ENCODE measurements at regions not wholly inside any gene's neighbourhood (a gene's known extent, or its start where the extent isn't known, plus 50 kb on each side); places are given as distances from the start of the nearest gene placed in this dataset.

GRCh38 chr2:235330775-235331451 lies 162.9 kb upstream of the AGAP1 start (continued):
- TF ChIP-seq ZBTB48 (tag by site-specific recombination; IDR thresholded peaks at IDR 0.05) (no peak), HOXC10 (CRISPR knock-in tag; IDR thresholded peaks at IDR 0.05) (no peak), ZNF114 (tag by site-specific recombination; IDR thresholded peaks at IDR 0.05) (no peak), ZNF148 (tag by site-specific recombination; IDR thresholded peaks at IDR 0.05; ENCODE audit: borderline replicate concordance) (no peak), ZNF561 (tag by site-specific recombination; IDR thresholded peaks at IDR 0.05; ENCODE audit: borderline replicate concordance) (no peak), ZNF211 (tag by site-specific recombination; IDR thresholded peaks at IDR 0.05; ENCODE audit: low read depth) (no peak), ZNF169 (tag by site-specific recombination; IDR thresholded peaks at IDR 0.05) (no peak), ZNF768 (tag by site-specific recombination; IDR thresholded peaks at IDR 0.05) (no peak), ZNF184 (tag by site-specific recombination; IDR thresholded peaks at IDR 0.05) (0 out of 2 replicates have a peak, but pooled peaks have one; percentile 47), KLF10 (tag by site-specific recombination; IDR thresholded peaks at IDR 0.05) (no peak), ZNF112 (tag by site-specific recombination; IDR thresholded peaks at IDR 0.05) (no peak), ZNF423 (tag by site-specific recombination; IDR thresholded peaks at IDR 0.05) (no peak), BCL11A (tag by site-specific recombination; IDR thresholded peaks at IDR 0.05; ENCODE audit: low read depth) (peak; percentile 41; the same call in 1 of the 2 replicates), ZSCAN30 (tag by site-specific recombination; IDR thresholded peaks at IDR 0.05) (no peak), ZNF18 (tag by site-specific recombination; IDR thresholded peaks at IDR 0.05) (no peak), ZNF362 (tag by site-specific recombination; IDR thresholded peaks at IDR 0.05) (no peak), ZNF692 (tag by site-specific recombination; IDR thresholded peaks at IDR 0.05) (peak; percentile 81), ZNF560 (tag by site-specific recombination; IDR thresholded peaks at IDR 0.05; ENCODE audit: borderline replicate concordance) (no peak), ZNF660 (tag by site-specific recombination; IDR thresholded peaks at IDR 0.05) (0 out of 2 replicates have a peak, but pooled peaks have one; percentile 82), HOXA7 (CRISPR knock-in tag; IDR thresholded peaks at IDR 0.05; ENCODE audit: borderline replicate concordance) (no peak), ZSCAN23 (tag by site-specific recombination; IDR thresholded peaks at IDR 0.05) (no peak), PRDM4 (tag by site-specific recombination; IDR thresholded peaks at IDR 0.05) (no peak), ZBTB17 (tag by site-specific recombination; IDR thresholded peaks at IDR 0.05) (peak; percentile 14; the same call in 1 of the 2 replicates), ZNF501 (tag by site-specific recombination; IDR thresholded peaks at IDR 0.05) (no peak), ZNF843 (tag by site-specific recombination; IDR thresholded peaks at IDR 0.05) (no peak), ZNF366 (tag by site-specific recombination; conservative IDR thresholded peaks at IDR 0.05) (peak; percentile 70), GLIS2 (tag by site-specific recombination; IDR thresholded peaks at IDR 0.05) (no peak), ZNF341 (tag by site-specific recombination; IDR thresholded peaks at IDR 0.05; ENCODE audit: low read depth) (no peak), ZNF248 (tag by site-specific recombination; IDR thresholded peaks at IDR 0.05) (no peak), ZNF639 (tag by site-specific recombination; IDR thresholded peaks at IDR 0.05) (peak; percentile 69)

Data from HEK293 (cell line).